Coronary artery (tissue), 2 donors: ENCODE measurements at regions not wholly inside any gene's neighbourhood (a gene's known extent, or its start where the extent isn't known, plus 50 kb on each side); places are given as distances from the start of the nearest gene placed in this dataset.

ENCODE experiments used
- DNase-seq: peaks from one replicate; pipeline ENCODE4 v3.0.0-alpha.2; 2017; ENCODE audit warnings: low spot score
- H3K27ac ChIP-seq, 2 donors: fragments of 200-600 bp; sonication (generic); one replicate each; pipeline ENCODE4 v1.5.1; 2016 to 2019
- H3K4me3 ChIP-seq: fragments of 200-600 bp; sonication (generic); 2 replicates; pipeline ENCODE4 v1.5.1; 2016; ENCODE audit warnings: mild to moderate bottlenecking, moderate library complexity
- TF ChIP-seq, protein P1 (sequence below): fragments of 200-600 bp; sonication (generic); IDR thresholded peaks from one replicate; pipeline ENCODE4 v1.5.1; 2019; ENCODE audit warnings: antibody characterized with exemption

DNA sequence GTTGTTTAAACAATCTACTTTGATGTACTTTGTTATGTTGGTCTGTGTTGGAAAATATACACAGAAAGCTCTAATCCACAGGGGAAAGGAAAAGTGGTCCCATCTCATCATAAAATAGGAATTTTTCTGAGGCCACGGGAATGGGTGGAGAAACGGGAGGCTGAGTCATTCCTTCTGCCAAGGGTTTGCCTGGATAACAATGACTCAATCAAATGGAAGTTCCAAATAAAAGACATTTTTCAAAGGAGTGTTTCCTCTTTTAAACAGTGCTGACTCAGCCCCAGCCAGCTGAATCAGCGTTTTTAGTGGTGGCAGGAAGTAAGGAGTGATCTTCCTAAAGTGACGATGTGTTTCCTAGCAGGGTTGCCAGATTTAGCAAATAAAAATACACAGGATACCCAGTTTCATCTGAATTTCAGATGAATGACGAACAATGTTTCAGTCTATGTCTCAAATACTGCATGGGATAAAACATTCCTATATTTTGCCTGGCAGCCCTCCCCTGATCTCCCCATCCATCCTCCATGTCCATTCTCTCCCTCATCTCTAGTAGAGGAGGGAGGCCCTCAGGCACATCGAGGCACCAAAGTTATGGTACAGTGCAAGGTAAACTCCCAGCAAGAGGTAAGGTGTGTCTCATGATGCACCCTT is 345.4 kb upstream of the GATB start:
- TF ChIP-seq, protein P1, sequence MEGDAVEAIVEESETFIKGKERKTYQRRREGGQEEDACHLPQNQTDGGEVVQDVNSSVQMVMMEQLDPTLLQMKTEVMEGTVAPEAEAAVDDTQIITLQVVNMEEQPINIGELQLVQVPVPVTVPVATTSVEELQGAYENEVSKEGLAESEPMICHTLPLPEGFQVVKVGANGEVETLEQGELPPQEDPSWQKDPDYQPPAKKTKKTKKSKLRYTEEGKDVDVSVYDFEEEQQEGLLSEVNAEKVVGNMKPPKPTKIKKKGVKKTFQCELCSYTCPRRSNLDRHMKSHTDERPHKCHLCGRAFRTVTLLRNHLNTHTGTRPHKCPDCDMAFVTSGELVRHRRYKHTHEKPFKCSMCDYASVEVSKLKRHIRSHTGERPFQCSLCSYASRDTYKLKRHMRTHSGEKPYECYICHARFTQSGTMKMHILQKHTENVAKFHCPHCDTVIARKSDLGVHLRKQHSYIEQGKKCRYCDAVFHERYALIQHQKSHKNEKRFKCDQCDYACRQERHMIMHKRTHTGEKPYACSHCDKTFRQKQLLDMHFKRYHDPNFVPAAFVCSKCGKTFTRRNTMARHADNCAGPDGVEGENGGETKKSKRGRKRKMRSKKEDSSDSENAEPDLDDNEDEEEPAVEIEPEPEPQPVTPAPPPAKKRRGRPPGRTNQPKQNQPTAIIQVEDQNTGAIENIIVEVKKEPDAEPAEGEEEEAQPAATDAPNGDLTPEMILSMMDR: no peak
- Histone ChIP-seq H3K27ac (peak overlapping the region; percentile 4 to 62), H3K4me3 (no peak overlapping the region)
- peak; percentile 80 for DNase-seq

GRCh38 chr4:152104901-152105357 is 344.1 kb upstream of the GATB start:
- TF ChIP-seq, protein P1: no peak
- H3K4me3 ChIP-seq: no peak overlapping the region
- peak; percentile 43 for DNase-seq
- no peak overlapping the region for H3K27ac ChIP-seq

- H3K27ac ChIP-seq: no peak overlapping the region
Observed at GRCh38 chr4:152104356-152104755, 343.5 kb upstream of the GATB start.

GRCh38 chr4:152103181-152103901 is 342.5 kb upstream of the GATB start:
- Histone ChIP-seq H3K4me3 (no peak overlapping the region), H3K27ac (no peak overlapping the region)
- peak; percentile 65 for DNase-seq
- TF ChIP-seq, protein P1: no peak

More at GRCh38 chr4:152104356-152104755, 343.5 kb upstream of the GATB start:
- TF ChIP-seq, protein P1: no peak
- DNase-seq: no peak
- H3K4me3 ChIP-seq: no peak overlapping the region

GRCh38 chr4:152102436-152103000 is 341.7 kb upstream of the GATB start:
- no peak overlapping the region for H3K4me3 ChIP-seq
- DNase-seq: peak; percentile 36
- H3K27ac ChIP-seq: peak overlapping the region in 1 of 2 donors; percentile 6
- TF ChIP-seq, protein P1: no peak

GRCh38 chr4:152101556-152102435 is 341.0 kb upstream of the GATB start:
- TF ChIP-seq, protein P1: no peak
- no peak for DNase-seq
- Histone ChIP-seq H3K27ac (no peak overlapping the region), H3K4me3 (no peak overlapping the region)
